Activated gamma-delta T cell (primary cell): ENCODE measurements at regions not wholly inside any gene's neighbourhood (a gene's known extent, or its start where the extent isn't known, plus 50 kb on each side); places are given as distances from the start of the nearest gene placed in this dataset.
"Not testable (repeated sequence)": the region's sequence is repeated elsewhere in the genome, so short reads cannot be mapped to it uniquely, and the experiment has no call there.

Experiments used
- DNase-seq: peaks from one replicate; lab custom pipeline; 2025; lab: John Stamatoyannopoulos, UW

GRCh38 chr5:58300346-58300895 is 159.5 kb downstream of the PLK2 start:
- no peak for DNase-seq

- no peak for DNase-seq
Observed at GRCh38 chr5:58299256-58299655, 160.6 kb downstream of the PLK2 start.

GRCh38 chr5:58294598-58295305 is 165.1 kb downstream of the PLK2 start:
- DNase-seq: no peak

GRCh38 chr5:58288275-58288674 is 171.6 kb downstream of the PLK2 start:
- not testable (repeated sequence) for DNase-seq

- DNase-seq: no peak
Observed at GRCh38 chr5:58286741-58287140, 173.1 kb downstream of the PLK2 start.

GRCh38 chr5:58285900-58286299 is 174.0 kb downstream of the PLK2 start:
- no peak for DNase-seq

GRCh38 chr5:58284886-58285285 is 175.0 kb downstream of the PLK2 start:
- DNase-seq: no peak

- no peak for DNase-seq
Observed at GRCh38 chr5:58281189-58281588, 178.7 kb downstream of the PLK2 start.

GRCh38 chr5:58279259-58279658 is 180.6 kb downstream of the PLK2 start:
- no peak for DNase-seq

- no peak for DNase-seq
Observed at GRCh38 chr5:58276431-58276830, 183.5 kb downstream of the PLK2 start.

- no peak for DNase-seq
Observed at GRCh38 chr5:58275516-58275915, 184.4 kb downstream of the PLK2 start.

- DNase-seq: no peak
Observed at GRCh38 chr5:58274191-58274590, 185.7 kb downstream of the PLK2 start.

GRCh38 chr5:58273711-58274110 is 186.2 kb downstream of the PLK2 start:
- no peak for DNase-seq

- DNase-seq: no peak
Observed at GRCh38 chr5:58268268-58268667, 191.6 kb downstream of the PLK2 start.

GRCh38 chr5:58266402-58266801 is 193.5 kb downstream of the PLK2 start:
- no peak for DNase-seq

GRCh38 chr5:58265246-58265930 is 194.5 kb downstream of the PLK2 start:
- DNase-seq: no peak

- no peak for DNase-seq
Observed at GRCh38 chr5:58264276-58264675, 195.6 kb downstream of the PLK2 start.

- no peak for DNase-seq
Observed at GRCh38 chr5:58263296-58263695, 196.6 kb downstream of the PLK2 start.

GRCh38 chr5:58262226-58262625 is 197.7 kb downstream of the PLK2 start:
- DNase-seq: no peak

GRCh38 chr5:58261605-58262004 is 198.3 kb downstream of the PLK2 start:
- no peak for DNase-seq

- no peak for DNase-seq
Observed at GRCh38 chr5:58260243-58260642, 199.6 kb downstream of the PLK2 start.

GRCh38 chr5:58259685-58260152 is 200.2 kb downstream of the PLK2 start:
- no peak for DNase-seq

- no peak for DNase-seq
Observed at GRCh38 chr5:58258984-58259684, 200.8 kb downstream of the PLK2 start.
